Stimulated activated CD4-positive, alpha-beta T cell treated with anti-CD3 and anti-CD28 coated beads, TNF-alpha, amount 100 ng/mL, for 48 hours (primary cell): ENCODE measurements at regions not wholly inside any gene's neighbourhood (a gene's known extent, or its start where the extent isn't known, plus 50 kb on each side); places are given as distances from the start of the nearest gene placed in this dataset.

Source experiments
- DNase-seq, 3 donors: peaks; one replicate each; pipeline ENCODE4 v3.0.0-alpha.2; 2020; ENCODE audit warnings: low read depth in 3 of 3

DNA sequence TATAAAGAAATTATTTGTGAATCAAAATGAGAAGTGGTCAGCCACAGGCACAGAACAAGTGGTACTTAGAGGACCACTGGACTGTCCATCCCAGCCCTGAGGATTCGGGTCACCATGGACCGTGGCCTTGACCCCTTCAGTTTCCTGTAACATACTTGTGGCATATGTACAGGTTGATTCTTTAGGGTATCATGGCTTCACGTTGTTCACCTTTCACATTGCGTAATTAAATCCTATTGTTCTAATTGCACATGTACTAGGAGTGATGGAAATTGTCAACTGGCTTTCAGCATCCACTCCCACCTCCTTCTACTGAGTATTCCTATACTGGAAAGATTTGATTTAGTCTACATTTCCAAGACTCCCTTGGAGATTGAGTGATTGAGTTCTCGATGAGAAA, 148.3 kb upstream of the GJB5 start:
- no peak for DNase-seq

DNA sequence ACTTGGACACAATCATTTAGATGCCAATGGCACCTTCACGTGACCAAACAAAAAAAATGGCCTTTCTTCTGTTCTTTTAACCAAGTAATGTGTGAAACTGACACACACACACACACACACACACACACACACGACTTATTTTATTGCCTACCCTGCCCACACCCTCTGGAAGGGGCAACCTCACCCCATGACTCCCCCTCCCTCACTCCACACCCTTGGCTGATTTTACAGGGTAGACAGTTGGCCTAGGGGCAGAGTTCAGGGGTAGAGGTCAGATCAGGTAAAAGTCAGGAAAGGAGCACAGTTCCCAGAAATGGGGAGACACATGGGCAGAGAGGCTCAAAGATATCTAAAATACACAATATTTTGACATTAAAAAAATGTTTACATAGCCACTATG, 144.8 kb upstream of the GJB5 start:
- no peak for DNase-seq

DNA sequence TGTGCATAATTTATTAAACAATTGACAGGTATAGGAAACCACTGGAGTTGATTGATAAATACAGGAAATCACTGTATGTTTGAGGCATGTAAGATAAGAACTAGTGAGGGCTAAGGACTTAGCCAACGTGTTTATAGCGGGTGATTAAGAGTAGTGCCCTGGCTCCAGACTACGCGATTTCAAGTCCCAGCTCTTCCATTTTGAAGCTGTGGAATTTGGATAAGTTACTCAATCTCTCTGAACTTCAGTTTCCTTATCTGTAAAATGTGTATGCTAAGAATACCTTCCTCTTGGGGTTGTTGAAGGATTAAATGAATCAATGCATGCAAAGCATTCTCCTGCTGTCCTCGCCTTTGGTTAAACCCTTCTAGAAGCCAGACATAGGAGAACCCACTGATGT, 143.3 kb upstream of the GJB5 start:
- no peak for DNase-seq

DNA sequence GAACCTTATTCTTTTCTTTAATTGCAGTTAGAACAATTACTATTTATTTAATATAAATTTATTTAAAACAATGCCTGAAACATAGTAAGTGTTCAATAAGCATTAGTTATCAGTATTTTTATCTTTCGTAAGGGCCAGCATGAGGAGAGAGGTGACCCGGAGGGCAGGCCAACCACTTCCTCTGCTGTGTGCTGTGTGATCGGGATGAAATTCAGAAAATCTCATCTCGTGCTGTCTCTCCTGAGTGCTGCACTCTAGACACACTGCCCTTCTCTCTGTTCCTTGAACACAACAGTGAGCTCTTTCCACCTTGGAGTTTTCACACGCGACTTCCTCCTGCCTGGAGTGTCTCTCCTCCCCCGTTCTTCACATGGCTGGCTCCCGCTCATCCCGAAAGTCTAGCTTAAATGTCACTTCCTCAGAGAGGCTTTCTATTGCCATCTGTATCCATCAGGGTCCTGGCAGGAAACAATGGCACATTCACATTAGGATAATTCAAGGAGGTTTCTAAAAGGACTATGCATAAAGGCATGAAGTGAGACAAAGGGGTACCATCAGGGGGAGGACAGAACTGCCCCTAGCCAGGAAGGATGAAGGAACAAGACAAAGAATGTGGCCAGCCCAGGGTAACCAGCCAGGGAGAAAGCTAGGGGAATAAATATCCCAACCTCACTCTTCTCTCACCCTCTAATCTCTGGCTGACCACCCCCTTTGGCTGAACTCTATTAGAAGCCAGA, 142.6 kb upstream of the GJB5 start:
- DNase-seq: no peak

- no peak for DNase-seq
Observed at GRCh38 chr1:34617321-34618118, 137.3 kb upstream of the GJB5 start.

GRCh38 chr1:34618381-34618780, 136.5 kb upstream of the GJB5 start:
- no peak for DNase-seq

DNA sequence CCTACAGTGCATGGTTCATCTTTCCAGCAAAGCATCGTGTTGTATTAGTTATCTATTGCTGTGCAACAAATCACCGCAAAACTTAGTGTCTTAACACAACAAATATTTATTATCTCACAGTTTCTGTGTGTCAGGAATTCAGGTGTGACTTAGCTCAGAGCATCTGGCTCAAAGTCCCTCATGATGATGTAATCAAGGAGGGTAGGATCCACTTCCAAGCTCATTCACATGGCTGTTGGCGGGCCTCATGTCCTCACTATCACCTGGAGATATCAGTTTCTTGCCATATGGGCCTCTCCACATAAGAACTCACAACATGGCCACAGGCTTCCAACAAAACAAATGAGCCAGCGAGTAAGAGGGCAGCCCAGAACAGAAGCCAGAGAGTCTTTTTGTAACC, 135.6 kb upstream of the GJB5 start:
- no peak for DNase-seq

- no peak for DNase-seq
Observed at GRCh38 chr1:34621916-34622315, 132.9 kb upstream of the GJB5 start.

GRCh38 chr1:34625521-34626015, 129.3 kb upstream of the GJB5 start:
- no peak for DNase-seq

DNA sequence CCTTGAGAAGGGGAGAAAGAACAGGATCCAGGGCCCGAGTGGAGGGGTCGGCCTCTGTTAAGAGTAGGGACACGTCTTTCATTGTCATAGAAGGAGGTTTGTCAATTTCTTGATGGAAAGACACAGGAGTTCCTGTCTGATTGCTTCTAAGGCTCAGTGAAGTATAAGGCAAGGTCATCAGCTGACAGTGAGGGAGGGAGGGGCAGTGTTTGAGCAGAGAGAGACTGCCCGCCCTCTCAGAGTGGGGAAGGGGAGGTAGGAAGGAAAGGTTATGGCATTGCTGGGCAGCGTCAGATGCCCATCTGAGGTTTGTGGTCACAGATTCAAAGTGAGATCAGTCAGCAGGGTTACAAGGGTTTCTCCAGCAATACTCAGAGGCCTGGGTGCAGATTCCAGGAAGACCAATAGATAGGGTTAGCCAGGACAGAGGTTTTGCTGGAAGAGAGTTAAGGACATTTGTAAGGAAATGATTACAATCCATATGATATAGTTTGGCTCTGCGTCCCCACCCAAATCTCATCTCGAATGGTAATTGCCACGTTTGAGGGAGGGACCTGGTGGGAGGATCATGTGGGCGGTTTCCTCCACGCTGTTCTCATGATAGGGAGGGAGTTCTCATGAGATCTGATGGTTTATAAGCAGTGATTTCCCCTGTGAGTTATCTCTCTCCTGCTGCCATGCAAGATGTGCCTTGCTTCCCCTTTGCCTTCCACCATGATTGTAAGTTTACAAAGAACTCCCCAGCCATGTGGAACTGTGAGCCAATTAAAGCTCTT, 127.2 kb upstream of the GJB5 start:
- no peak for DNase-seq

DNA sequence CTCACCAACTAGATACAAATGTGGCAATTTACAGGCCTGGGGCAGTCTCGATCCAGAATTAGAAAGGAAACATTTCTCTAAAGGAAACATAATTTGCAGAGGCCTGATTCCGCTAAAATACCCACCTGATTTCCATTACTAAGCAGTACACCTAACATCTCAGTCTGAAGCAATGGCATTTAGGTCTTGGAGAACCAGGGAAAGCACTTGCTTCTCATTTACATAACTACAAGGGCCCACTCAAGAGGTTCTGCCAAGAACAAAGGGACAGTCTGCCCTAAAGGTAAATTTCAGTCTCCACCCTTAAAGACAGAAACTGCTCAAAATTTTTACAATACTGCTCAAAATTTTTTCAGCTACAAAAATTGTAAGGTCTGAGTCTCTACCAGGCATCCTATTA, 123.7 kb upstream of the GJB5 start:
- DNase-seq: no peak

DNA sequence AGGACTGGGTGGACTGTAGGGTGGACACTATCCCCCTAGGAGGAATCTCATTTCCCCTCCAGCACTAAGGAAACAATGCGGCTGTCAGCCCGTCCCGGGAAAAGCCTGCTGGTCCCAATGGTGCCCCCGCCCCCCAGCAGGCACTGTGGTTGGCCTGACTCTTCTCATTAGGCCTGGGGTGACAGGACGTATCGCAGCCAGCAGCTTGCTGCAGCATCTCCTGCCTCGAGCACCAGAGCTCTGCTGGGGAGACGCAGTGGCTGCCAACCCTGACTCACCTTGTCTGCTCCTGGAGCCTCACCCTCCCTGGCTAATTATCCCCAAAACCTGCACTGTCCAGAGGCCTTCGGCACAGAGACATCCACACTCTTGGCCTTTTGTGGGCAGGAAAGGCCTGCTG, 115.1 kb upstream of the GJB5 start:
- no peak for DNase-seq

DNA sequence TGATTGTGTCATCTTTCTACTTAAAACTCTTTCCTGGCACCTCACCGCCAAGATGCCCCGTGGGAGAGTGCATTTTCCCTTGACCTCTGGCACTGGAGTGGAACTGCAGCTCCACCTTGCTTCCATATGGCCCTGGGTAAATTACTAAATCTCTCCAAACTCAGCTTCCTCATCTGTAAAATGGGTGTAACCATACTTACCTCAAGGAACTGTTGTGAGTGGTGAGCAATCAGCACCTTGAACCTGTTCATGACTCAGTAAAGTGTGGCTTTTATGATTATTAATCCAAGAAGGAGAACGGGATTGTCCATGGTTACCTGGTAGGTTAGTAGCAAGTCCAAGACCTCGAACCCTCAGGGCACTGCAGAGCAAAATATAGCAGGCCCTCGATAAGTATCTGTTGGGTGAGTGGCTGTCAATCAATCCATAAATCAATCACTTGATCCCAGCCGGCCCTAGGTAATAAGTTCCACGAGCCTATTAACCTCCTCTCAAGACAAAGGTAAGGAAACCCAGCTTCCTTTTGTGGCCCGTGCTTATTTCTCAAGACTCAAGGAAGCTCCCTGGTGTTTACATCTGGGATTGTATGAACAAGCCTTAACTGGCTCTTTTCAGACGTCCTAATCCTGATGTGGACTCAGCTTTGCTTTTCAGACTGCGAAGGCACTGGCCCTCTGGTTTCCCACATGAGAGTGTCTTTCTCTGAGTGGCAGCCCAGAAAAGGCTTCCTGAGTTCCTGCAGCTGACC, 114.0 kb upstream of the GJB5 start:
- DNase-seq: no peak

GRCh38 chr1:34642679-34643078, 112.2 kb upstream of the GJB5 start:
- DNase-seq: no peak

DNA sequence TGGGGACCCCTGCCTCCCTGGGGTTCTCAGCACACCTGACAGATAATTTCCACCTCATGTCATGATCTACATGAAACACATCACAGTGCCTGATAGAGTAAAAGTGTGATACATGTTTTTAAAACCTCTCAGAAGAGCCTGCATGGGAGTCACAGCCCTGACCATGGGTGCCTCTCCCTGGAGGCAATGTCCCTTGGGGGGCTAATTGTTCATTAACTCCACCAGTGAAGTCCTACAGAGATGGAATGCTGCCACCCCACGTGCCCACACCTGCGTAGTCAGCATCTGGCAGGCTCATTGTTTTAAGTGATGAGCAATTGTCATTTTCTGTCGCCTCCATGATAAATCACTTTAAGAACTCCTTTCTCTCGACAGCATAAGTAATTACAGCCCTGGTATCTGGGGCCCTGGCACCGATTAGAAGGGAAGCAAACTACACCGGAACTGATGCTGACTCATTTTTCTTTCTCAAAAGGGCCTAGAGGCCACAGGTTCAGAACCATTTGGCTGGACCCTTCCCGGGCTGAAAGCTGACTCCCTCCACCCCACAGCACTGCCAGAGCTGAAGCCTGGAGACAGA, 109.6 kb upstream of the GJB5 start:
- DNase-seq: no peak

DNA sequence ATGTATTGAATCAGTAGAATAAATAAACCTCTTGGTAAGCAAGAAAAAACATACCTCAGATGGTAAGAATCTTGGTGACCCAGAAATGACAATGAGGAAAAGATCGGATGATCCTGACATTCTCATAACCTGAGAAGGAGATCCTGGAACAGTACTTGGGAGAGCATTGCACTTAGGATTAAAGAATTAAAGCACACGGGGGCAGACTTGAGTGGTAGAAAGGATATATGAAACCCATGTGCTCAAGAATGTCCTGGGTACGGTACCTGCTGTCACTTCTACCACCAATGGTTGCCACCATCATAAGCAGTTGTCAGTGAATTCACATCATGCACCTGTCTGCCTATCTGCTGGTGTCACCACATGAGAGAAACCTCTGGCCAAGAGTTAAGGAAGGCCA, 108.9 kb upstream of the GJB5 start:
- no peak for DNase-seq

DNA sequence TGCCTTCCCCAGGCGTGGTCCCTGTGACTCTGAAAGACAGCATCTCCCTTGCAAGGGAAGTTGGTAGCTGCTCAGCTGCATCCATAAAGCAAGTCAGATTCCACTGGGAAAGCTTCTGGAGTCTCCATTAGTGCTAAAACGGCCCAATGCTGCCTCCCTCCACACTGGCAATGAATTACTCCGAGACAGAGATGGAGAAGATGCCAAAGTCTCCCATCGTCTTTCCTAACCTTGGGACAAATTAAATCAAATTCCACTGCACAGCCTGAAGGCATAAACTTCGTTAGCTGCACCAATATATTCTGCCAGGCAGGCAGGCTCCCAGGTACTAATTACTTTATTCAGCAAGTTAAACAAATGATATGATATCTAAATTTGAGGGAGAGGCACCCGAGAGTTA, 106.3 kb upstream of the GJB5 start:
- DNase-seq: no peak

DNA sequence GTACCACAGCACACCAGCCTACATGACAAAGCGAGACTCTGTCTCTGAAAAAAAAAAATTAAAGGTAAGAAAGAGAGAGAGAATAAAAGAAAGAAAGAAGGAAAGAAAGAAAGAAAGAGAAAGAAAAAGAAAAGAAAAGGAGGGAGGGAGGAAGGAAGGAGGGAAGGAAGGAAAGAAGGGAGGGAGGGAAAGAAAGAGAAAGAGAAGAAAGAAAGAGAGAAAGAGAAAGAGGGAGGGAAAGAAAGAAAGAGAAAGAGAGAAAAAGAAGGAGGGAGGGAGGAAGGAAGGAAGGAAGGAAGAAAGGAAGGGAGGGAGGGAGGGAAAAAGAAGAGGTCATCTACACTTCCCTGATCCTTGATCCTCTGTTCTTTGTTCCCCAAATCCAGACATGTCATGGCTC, 104.8 kb upstream of the GJB5 start:
- no peak for DNase-seq

DNA sequence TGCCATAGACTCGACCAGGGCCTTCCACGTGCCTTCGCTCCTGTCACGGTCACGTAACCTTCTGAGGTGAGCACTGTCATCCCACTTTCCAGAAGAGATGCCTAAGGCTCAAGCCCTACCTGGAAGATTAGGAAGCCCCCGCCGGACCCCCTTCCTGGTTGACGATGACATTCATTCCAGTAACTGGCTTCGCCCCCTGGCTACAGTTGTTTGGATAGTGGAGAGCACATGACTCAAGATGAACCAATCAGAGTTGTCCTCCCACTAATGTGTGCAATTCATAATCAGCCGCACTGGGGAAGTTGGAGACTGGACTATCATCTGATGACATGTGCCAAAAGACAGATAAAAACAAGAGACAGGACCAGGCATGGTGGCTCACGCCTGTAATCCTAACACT, 104.0 kb upstream of the GJB5 start:
- DNase-seq: no peak

GRCh38 chr1:34653110-34653509, 101.7 kb upstream of the GJB5 start:
- no peak for DNase-seq

DNA sequence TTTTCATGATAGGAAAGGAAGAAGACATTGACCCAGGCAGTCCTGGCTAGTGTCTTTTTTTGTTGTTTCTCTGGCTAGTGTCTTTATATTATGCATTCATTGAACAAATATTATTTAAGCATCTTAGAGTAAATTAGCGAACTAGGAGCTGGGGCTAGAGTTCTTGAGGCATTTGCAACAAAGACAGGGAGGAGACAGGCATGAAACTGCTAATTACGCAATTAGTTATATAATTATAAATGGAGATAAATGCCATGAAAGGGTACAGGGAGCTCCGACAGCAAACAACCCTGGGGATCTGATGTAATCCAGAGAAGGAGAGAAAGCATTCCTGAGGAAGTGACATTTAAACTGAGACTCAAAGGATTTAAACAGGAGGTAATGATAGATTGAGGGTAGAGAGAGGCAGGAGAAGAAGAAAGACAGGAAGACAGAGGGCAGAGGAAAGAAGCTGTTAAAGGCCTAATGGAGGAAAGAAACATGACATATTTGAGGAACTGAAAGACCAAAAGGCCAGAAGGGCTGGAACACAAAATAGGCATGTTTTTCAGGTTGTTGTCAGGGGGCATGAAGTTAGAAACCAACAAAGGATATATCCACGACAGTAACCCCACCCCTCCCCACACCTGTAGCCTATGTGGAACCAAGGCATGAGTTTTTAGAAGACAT, 99.5 kb upstream of the GJB5 start:
- no peak for DNase-seq
